HCT116 (cell line): ENCODE measurements at regions not wholly inside any gene's neighbourhood (a gene's known extent, or its start where the extent isn't known, plus 50 kb on each side); places are given as distances from the start of the nearest gene placed in this dataset.

Experiments used
- ATAC-seq: fragments of 200-7000 bp; cut with Tn5 transposase; 2 replicates; pipeline ENCODE4 v1.9.1; 2020; ENCODE audit warnings: mild to moderate bottlenecking, moderate library complexity
- BruUV-seq: library from RNA; stranded (reverse); fragments of 400-500 nt; replicated peaks from 2 replicates; lab custom pipeline; 2021; lab: Mats Ljungman, UMichigan
- CTCF ChIA-PET: fragments of 300-600 bp; sonication (Branson Sonifier 250); formaldehyde crosslinking; loops from one replicate; lab custom pipeline; 2021; ENCODE audit warnings: antibody characterized with exemption; lab: Charles Lee
- POLR2A ChIA-PET: fragments of 300-600, 350-600 bp; sonication (Branson Sonifier 250); formaldehyde crosslinking; loops from one replicate; lab custom pipeline; 2021; ENCODE audit warnings: antibody characterized with exemption; lab: Charles Lee
- RAD21 ChIA-PET, 2 experiments: fragments of 300-600 bp; sonication (Branson Sonifier 250); formaldehyde crosslinking; loops; one replicate each; lab custom pipeline; 2023; ENCODE audit warnings: low total read pairs in 2 of 2; ENCODE audit not compliant: uncharacterized antibody in 2 of 2, unreplicated experiment in 2 of 2, low non-redundant PET in 1 of 2; lab: Charles Lee
- DNase-seq: peaks from one replicate; pipeline ENCODE4 v3.0.0-alpha.2; 2010; ENCODE audit warnings: low read depth, low spot score
- H2AFZ ChIP-seq: fragments of 200-600 bp; shearing (Covaris generic), sonication (generic); 2 replicates; pipeline ENCODE4 v1.6.1; 2017; ENCODE audit warnings: low read depth, mixed run types, mixed read lengths, antibody characterized with exemption, low read length; ENCODE audit not compliant: poor library complexity, severe bottlenecking
- H3K27ac ChIP-seq: 2 replicates; pipeline ENCODE4 v1.5.1; 2012; ENCODE audit warnings: low read depth, low read length
- H3K27me3 ChIP-seq: fragments of 200-600 bp; sonication (generic); 2 replicates; pipeline ENCODE4 v1.6.1; 2016; ENCODE audit warnings: mixed run types, low read length, mixed read lengths; ENCODE audit not compliant: insufficient read depth
- H3K36me3 ChIP-seq, 2 experiments: fragments of 200-500 bp in 1 of 2; fragments of 200-600 bp in 1 of 2; sonication (Bioruptor generic) in 1 of 2; sonication (generic) in 1 of 2; 2 replicates each; pipeline versions ENCODE4 v1.5.1 to v1.6.1; 2014 to 2016; ENCODE audit warnings: low read length in 2 of 2, inconsistent platforms in 1 of 2, mixed read lengths in 1 of 2, mixed run types in 1 of 2; ENCODE audit not compliant: insufficient read depth in 2 of 2, control insufficient read depth in 1 of 2
- H3K4me1 ChIP-seq, 2 experiments: fragments of 200-600 bp in 1 of 2; sonication (generic) in 1 of 2; 2 replicates each; pipeline versions ENCODE4 v1.5.1 to v1.6.1; 2012 to 2017; ENCODE audit warnings: low read length in 2 of 2, inconsistent platforms in 1 of 2, mild to moderate bottlenecking in 1 of 2, mixed read lengths in 1 of 2, mixed run types in 1 of 2, moderate library complexity in 1 of 2; ENCODE audit not compliant: insufficient read depth in 2 of 2, control insufficient read depth in 1 of 2
- H3K4me2 ChIP-seq: fragments of 200-600 bp; sonication (generic); 2 replicates; pipeline ENCODE4 v1.6.1; 2017; ENCODE audit warnings: mixed run types, low read length, mixed read lengths
- H3K4me3 ChIP-seq, 2 experiments: fragments of 200-600 bp in 1 of 2; sonication (generic) in 1 of 2; replicated peaks in 1 of 2; 2 replicates each; pipeline ENCODE4 v1.5.1; 2011 to 2016; ENCODE audit warnings: low read length in 2 of 2, control low read depth in 1 of 2, low read depth in 1 of 2, mild to moderate bottlenecking in 1 of 2, mixed read lengths in 1 of 2, mixed run types in 1 of 2
- H3K79me2 ChIP-seq: fragments of 200-600 bp; sonication (generic); 2 replicates; pipeline ENCODE4 v1.6.1; 2017; ENCODE audit warnings: mild to moderate bottlenecking, mixed run types, low read length, moderate library complexity, mixed read lengths; ENCODE audit not compliant: insufficient read depth
- H3K9ac ChIP-seq: fragments of 200-600 bp; sonication (generic); 2 replicates; pipeline ENCODE4 v1.6.1; 2016; ENCODE audit warnings: low read length, mixed read lengths
- H3K9me2 ChIP-seq: fragments of 200-600 bp; sonication (generic), shearing (Covaris generic); 2 replicates; pipeline ENCODE4 v1.6.1; 2017; ENCODE audit warnings: mixed run types, mild to moderate bottlenecking, moderate library complexity; ENCODE audit not compliant: insufficient read depth
- H3K9me3 ChIP-seq, 2 experiments: fragments of 200-500 bp in 1 of 2; fragments of 200-600 bp in 1 of 2; sonication (Bioruptor generic) in 1 of 2; sonication (generic) in 1 of 2; 2 replicates each; pipeline ENCODE4 v1.6.1; 2014 to 2017; ENCODE audit warnings: low read length in 2 of 2, mixed read lengths in 2 of 2, inconsistent platforms in 1 of 2, low read depth in 1 of 2, mild to moderate bottlenecking in 1 of 2, mixed run types in 1 of 2, moderate library complexity in 1 of 2; ENCODE audit not compliant: control insufficient read depth in 1 of 2, insufficient read depth in 1 of 2
- H4K20me1 ChIP-seq: fragments of 200-600 bp; sonication (generic), shearing (Covaris generic); 2 replicates; pipeline ENCODE4 v1.6.1; 2017; ENCODE audit warnings: mixed run types, mild to moderate bottlenecking, moderate library complexity; ENCODE audit not compliant: insufficient read depth
- CBX3 ChIP-seq: IDR thresholded peaks from 2 replicates; pipeline ENCODE4 v1.6.1; 2012; ENCODE audit warnings: low read depth
- CEBPB ChIP-seq: IDR thresholded peaks from 2 replicates; pipeline ENCODE4 v1.6.1; 2012; ENCODE audit warnings: low read depth
- EGR1 ChIP-seq: IDR thresholded peaks from 2 replicates; pipeline ENCODE4 v1.6.1; 2012; ENCODE audit warnings: low read depth
- ELF1 ChIP-seq: IDR thresholded peaks from 2 replicates; pipeline ENCODE4 v1.6.1; 2012; ENCODE audit warnings: low read depth, borderline replicate concordance
- EZH2 ChIP-seq: fragments of 200-600 bp; sonication (generic); IDR thresholded peaks from 2 replicates; pipeline ENCODE4 v1.6.1; 2017; ENCODE audit warnings: antibody characterized with exemption, mixed run types
- FOSL1 ChIP-seq: IDR thresholded peaks from 2 replicates; pipeline ENCODE4 v1.6.1; 2012; ENCODE audit warnings: low read depth
- JUND ChIP-seq: IDR thresholded peaks from 2 replicates; pipeline ENCODE4 v1.6.1; 2012
- POLR2A ChIP-seq: IDR thresholded peaks from 2 replicates; pipeline ENCODE4 v1.7.0; 2011; ENCODE audit warnings: borderline replicate concordance; ENCODE audit not compliant: insufficient read depth, insufficient read length; ENCODE audit errors: extremely low read depth
- POLR2AphosphoS5 ChIP-seq: IDR thresholded peaks from 2 replicates; pipeline ENCODE4 v1.6.1; 2011; ENCODE audit warnings: mild to moderate bottlenecking, low read depth, low read length, moderate library complexity
- RAD21 ChIP-seq: IDR thresholded peaks from 2 replicates; pipeline ENCODE4 v1.6.1; 2012; ENCODE audit warnings: low read depth, mild to moderate bottlenecking
- SP1 ChIP-seq: IDR thresholded peaks from 2 replicates; pipeline ENCODE4 v1.6.1; 2012; ENCODE audit warnings: low read depth
- SRF ChIP-seq: IDR thresholded peaks from 2 replicates; pipeline ENCODE4 v1.6.1; 2012; ENCODE audit warnings: low read depth
- YY1 ChIP-seq: IDR thresholded peaks from 2 replicates; pipeline ENCODE4 v1.6.1; 2011; ENCODE audit warnings: low read length, low read depth, moderate library complexity, mild to moderate bottlenecking; ENCODE audit not compliant: insufficient replicate concordance; ENCODE audit errors: extremely low read depth
- ZFX ChIP-seq: fragments of 450-650 bp; IDR thresholded peaks from 2 replicates; pipeline ENCODE4 v1.6.1; 2017
- ZNF274 ChIP-seq: fragments of 200-500 bp; sonication (Bioruptor generic); IDR thresholded peaks from 2 replicates; pipeline ENCODE4 v1.6.1; 2014; ENCODE audit warnings: mild to moderate bottlenecking, low read depth, low read length, inconsistent platforms
- intact Hi-C: fragments of 100-400 bp; cut with micrococcal nuclease; formaldehyde crosslinking; loops from 2 replicates; pipeline ENCODE4 v1.10.0; 2022
- TF ChIP-seq, protein P1 (sequence below): IDR thresholded peaks from 2 replicates; pipeline ENCODE4 v1.6.1; 2011; ENCODE audit warnings: mild to moderate bottlenecking, low read length, moderate library complexity; ENCODE audit not compliant: insufficient replicate concordance; ENCODE audit errors: extremely low read depth
- TF ChIP-seq, protein P2 (sequence below): IDR thresholded peaks from 2 replicates; pipeline ENCODE4 v1.6.1; 2012
- TF ChIP-seq, protein P3 (sequence below): IDR thresholded peaks from 2 replicates; pipeline ENCODE4 v1.6.1; 2012; ENCODE audit warnings: low read depth

DNA sequence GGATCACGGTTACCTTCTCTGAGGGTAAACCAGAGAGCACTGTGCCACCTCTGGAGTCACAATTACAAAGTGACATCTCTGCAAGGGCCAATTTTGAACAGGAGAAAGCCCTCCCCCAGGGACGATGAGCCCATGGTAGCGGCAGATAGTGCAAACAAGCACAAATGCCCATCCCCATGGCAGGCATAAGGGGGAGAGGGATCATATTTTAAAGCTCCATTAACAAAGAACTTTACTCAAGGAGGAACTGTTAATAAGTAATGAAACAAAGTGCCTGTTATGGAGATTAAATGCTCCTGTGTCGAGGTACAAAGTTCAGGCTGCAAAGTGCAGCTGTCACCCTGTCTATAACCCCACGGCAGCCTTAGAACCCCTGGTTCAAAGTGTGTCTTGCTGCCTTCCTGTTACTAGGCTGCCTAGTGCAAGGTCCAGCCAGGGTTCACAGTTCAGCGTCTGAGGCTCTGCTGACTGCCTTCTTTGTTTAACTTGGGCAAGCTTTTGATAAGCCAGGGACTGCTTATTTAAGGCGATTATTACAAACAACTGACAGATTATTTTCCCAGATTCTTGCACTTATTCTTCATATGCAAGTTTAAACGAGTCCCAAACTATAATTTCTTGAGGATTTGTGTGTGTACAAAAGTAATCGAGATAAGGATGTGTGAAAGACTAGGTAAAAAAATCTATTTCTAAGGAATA lies 75.7 kb upstream of the NRIP1 start:
- no peak overlapping the region for H3K4me2 ChIP-seq
- POLR2A ChIA-PET: no interaction called here
- RAD21 ChIA-PET: no interaction called here
- no peak for DNase-seq
- CTCF ChIA-PET: no interaction called here
- ATAC-seq: no peak
- H4K20me1 ChIP-seq: no peaks in the 10 kb centered on the region
- no peaks in the 10 kb centered on the region for H3K36me3 ChIP-seq
- no peaks in the 10 kb centered on the region for H3K9me3 ChIP-seq
- TF ChIP-seq FOSL1: no peak
- no peak for TF ChIP-seq RAD21
- no peak for TF ChIP-seq ZFX
- no peak for TF ChIP-seq POLR2A
- TF ChIP-seq, protein P1, sequence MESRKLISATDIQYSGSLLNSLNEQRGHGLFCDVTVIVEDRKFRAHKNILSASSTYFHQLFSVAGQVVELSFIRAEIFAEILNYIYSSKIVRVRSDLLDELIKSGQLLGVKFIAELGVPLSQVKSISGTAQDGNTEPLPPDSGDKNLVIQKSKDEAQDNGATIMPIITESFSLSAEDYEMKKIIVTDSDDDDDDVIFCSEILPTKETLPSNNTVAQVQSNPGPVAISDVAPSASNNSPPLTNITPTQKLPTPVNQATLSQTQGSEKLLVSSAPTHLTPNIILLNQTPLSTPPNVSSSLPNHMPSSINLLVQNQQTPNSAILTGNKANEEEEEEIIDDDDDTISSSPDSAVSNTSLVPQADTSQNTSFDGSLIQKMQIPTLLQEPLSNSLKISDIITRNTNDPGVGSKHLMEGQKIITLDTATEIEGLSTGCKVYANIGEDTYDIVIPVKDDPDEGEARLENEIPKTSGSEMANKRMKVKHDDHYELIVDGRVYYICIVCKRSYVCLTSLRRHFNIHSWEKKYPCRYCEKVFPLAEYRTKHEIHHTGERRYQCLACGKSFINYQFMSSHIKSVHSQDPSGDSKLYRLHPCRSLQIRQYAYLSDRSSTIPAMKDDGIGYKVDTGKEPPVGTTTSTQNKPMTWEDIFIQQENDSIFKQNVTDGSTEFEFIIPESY: no peak
- no peak for TF ChIP-seq JUND
- TF ChIP-seq EZH2: no peak
- no peak for TF ChIP-seq SRF
- TF ChIP-seq CBX3: no peak
- TF ChIP-seq ELF1: no peak
- no peak for TF ChIP-seq YY1
- no peak for TF ChIP-seq POLR2AphosphoS5
- TF ChIP-seq EGR1: no peak
- TF ChIP-seq SP1: no peak
- TF ChIP-seq, protein P2, sequence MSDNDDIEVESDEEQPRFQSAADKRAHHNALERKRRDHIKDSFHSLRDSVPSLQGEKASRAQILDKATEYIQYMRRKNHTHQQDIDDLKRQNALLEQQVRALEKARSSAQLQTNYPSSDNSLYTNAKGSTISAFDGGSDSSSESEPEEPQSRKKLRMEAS: no peak
- no peak for TF ChIP-seq CEBPB
- TF ChIP-seq, protein P3, sequence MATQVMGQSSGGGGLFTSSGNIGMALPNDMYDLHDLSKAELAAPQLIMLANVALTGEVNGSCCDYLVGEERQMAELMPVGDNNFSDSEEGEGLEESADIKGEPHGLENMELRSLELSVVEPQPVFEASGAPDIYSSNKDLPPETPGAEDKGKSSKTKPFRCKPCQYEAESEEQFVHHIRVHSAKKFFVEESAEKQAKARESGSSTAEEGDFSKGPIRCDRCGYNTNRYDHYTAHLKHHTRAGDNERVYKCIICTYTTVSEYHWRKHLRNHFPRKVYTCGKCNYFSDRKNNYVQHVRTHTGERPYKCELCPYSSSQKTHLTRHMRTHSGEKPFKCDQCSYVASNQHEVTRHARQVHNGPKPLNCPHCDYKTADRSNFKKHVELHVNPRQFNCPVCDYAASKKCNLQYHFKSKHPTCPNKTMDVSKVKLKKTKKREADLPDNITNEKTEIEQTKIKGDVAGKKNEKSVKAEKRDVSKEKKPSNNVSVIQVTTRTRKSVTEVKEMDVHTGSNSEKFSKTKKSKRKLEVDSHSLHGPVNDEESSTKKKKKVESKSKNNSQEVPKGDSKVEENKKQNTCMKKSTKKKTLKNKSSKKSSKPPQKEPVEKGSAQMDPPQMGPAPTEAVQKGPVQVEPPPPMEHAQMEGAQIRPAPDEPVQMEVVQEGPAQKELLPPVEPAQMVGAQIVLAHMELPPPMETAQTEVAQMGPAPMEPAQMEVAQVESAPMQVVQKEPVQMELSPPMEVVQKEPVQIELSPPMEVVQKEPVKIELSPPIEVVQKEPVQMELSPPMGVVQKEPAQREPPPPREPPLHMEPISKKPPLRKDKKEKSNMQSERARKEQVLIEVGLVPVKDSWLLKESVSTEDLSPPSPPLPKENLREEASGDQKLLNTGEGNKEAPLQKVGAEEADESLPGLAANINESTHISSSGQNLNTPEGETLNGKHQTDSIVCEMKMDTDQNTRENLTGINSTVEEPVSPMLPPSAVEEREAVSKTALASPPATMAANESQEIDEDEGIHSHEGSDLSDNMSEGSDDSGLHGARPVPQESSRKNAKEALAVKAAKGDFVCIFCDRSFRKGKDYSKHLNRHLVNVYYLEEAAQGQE: no peak
- TF ChIP-seq ZNF274: no peak
- H3K9me2 ChIP-seq: no peaks in the 10 kb centered on the region
- H3K27me3 ChIP-seq: no peaks in the 10 kb centered on the region
- no TSS peak for BruUV-seq
- intact Hi-C loops: no loop called here
- H3K9ac ChIP-seq: no peak overlapping the region
- H3K27ac ChIP-seq: no peak overlapping the region
- H2AFZ ChIP-seq: no peak overlapping the region
- H3K79me2 ChIP-seq: no peaks in the 10 kb centered on the region
- no peaks in the 10 kb centered on the region for H3K4me1 ChIP-seq
- H3K4me3 ChIP-seq: no peak overlapping the region
